SU-DHL-6 (cell line): ENCODE measurements at regions not wholly inside any gene's neighbourhood (a gene's known extent, or its start where the extent isn't known, plus 50 kb on each side); places are given as distances from the start of the nearest gene placed in this dataset.

Experiments used
- CTCF ChIP-seq: fragments of 200-600 bp; sonication (generic); IDR thresholded peaks from one replicate; pipeline ENCODE4 v1.5.1; 2017; ENCODE audit warnings: antibody characterized with exemption, mild to moderate bottlenecking, low read length, moderate library complexity; ENCODE audit not compliant: insufficient read depth, poor library complexity, severe bottlenecking
- EZH2phosphoT487 ChIP-seq: fragments of 200-600 bp; sonication (generic), shearing (Covaris generic); conservative IDR thresholded peaks from 2 replicates; pipeline ENCODE4 v1.6.1; 2018; ENCODE audit warnings: mild to moderate bottlenecking, antibody characterized with exemption, low read length, moderate library complexity, mixed read lengths

DNA sequence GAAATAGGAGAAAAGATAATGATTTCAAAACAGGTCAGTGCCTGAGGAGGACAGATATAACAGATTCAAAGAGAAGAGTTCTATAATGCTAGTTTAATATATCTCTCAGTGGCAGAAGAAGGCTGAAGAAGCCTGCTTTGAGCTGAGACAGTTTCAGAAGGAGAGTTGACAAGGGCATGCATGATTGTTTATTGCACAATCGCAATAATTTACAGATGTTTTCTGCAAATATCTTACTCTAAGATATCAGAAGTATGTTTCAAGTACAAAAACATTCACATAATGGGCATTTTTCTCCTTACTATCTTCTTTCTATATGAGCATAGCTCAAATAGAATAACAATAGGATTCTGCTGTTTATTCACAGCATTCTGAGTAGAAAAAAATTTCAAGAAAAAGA is 557.7 kb upstream of the NRSN1 start:
- TF ChIP-seq CTCF (no peak), EZH2phosphoT487 (no peak)
